NB4 (cell line): ENCODE measurements at regions not wholly inside any gene's neighbourhood (a gene's known extent, or its start where the extent isn't known, plus 50 kb on each side); places are given as distances from the start of the nearest gene placed in this dataset.
"Not testable (repeated sequence)": the region's sequence is repeated elsewhere in the genome, so short reads cannot be mapped to it uniquely, and the experiment has no call there.

ENCODE experiments used
- DNase-seq: peaks from one replicate; pipeline ENCODE4 v3.0.0; 2010; ENCODE audit warnings: low read depth
- H3K4me3 ChIP-seq: one replicate; pipeline ENCODE4 v1.5.1; 2011; ENCODE audit warnings: mild to moderate bottlenecking, low read depth, low read length, moderate library complexity
- MYC ChIP-seq: IDR thresholded peaks from 2 replicates; pipeline ENCODE4 v1.6.1; 2011; ENCODE audit warnings: low read depth, low read length
- POLR2A ChIP-seq: IDR thresholded peaks from 2 replicates; pipeline ENCODE4 v1.6.1; 2011; ENCODE audit warnings: mild to moderate bottlenecking; ENCODE audit not compliant: insufficient read length; ENCODE audit errors: extremely low read depth
- TF ChIP-seq, protein P1 (sequence below): IDR thresholded peaks from one replicate; pipeline ENCODE4 v1.5.1; 2012; ENCODE audit warnings: low read depth, low read length
- TF ChIP-seq, protein P2 (sequence below): IDR thresholded peaks from 2 replicates; pipeline ENCODE4 v1.6.1; 2011; ENCODE audit warnings: low read depth, low read length

DNA sequence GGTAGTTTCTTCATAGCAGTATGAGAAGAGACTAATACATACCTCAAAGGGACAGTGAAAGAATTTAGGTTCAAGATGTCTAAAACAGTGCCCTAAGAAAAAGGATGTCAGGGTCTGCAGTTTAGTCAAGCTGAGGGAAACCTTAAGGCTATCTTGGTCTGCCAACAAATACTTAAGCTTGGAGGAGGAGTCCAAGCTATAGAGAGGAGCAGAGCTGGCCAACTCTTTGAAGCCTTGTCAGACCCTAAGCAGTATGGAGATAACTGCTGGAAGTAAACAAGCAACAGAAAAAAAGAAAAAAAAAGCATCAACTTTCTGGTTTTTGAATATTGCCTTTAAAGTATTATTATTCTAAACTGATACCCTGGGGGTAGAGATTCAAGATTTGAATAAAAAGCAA, 1518.1 kb downstream of the GRIK2 start:
- no peak for DNase-seq
- TF ChIP-seq MYC (no peak), POLR2A (no peak)
- TF ChIP-seq, protein P1, sequence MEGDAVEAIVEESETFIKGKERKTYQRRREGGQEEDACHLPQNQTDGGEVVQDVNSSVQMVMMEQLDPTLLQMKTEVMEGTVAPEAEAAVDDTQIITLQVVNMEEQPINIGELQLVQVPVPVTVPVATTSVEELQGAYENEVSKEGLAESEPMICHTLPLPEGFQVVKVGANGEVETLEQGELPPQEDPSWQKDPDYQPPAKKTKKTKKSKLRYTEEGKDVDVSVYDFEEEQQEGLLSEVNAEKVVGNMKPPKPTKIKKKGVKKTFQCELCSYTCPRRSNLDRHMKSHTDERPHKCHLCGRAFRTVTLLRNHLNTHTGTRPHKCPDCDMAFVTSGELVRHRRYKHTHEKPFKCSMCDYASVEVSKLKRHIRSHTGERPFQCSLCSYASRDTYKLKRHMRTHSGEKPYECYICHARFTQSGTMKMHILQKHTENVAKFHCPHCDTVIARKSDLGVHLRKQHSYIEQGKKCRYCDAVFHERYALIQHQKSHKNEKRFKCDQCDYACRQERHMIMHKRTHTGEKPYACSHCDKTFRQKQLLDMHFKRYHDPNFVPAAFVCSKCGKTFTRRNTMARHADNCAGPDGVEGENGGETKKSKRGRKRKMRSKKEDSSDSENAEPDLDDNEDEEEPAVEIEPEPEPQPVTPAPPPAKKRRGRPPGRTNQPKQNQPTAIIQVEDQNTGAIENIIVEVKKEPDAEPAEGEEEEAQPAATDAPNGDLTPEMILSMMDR: no peak
- H3K4me3 ChIP-seq: no peak overlapping the region

DNA sequence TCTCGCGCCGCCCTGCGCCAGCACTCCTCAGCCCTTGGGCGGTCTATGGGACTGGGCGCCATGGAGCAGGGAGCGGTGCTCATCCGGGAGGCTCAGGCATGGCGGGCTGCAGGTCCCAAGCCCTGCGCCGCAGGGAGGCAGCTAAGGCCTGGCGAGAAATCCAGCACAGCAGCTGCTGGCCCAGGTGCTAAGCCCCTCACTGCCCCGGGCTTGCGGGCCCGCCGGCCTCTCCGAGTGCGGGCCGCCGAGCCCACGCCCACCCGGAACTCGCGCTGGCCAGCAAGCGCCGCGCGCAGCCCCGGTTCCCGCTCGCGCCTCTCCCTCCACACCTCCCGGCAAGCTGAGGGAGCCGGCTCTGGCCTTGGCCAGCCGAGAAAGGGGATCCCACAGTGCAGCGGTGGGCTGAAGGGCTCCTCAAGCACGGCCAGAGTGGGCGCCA, 1517.2 kb downstream of the GRIK2 start:
- H3K4me3 ChIP-seq, DNase-seq: not testable (repeated sequence)

DNA sequence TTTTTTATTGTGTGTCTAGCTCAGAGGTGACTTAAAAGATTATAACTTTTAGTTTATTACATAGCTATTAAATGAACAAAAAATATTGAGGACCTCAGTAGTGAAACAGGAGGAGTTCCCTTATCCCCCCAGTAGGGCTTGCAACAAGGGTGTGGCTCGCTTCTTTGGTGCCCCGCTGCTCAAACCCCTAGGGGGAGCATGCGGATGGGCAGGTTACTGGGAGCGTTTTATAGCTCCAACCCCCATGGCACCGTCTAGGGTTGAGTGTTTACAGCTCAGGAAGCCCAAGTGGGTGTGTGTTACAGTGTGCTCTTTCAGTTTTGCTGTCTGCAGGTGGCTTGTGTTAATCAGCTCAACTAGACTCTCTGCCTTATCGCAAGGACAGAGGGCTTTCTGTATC, 1513.7 kb downstream of the GRIK2 start:
- DNase-seq: peak; percentile 9
- TF ChIP-seq, protein P2, sequence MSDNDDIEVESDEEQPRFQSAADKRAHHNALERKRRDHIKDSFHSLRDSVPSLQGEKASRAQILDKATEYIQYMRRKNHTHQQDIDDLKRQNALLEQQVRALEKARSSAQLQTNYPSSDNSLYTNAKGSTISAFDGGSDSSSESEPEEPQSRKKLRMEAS: no peak
- TF ChIP-seq, protein P1: no peak
- no peak for TF ChIP-seq POLR2A
- no peak for TF ChIP-seq MYC
- H3K4me3 ChIP-seq: no peak overlapping the region

DNA sequence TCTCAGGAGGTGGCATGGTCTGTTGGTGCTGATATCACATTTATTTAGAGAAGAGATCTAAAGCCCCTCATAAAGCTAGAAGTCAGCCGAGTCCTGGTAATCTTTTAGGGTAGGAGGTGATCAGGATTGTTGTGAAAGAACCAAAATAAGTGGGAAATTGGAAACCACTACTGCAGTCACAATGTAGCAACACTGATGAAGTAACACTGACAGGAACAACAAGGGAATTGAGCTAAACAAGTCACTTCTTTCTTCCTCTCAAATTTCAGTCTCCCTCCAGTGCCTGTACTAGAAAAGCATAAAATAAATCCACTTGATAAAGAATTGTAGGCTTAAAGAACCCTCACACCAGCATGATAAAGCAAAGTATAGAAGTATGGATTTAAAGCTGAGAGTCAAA, 1509.0 kb downstream of the GRIK2 start:
- DNase-seq: no peak
- H3K4me3 ChIP-seq: no peak overlapping the region
- TF ChIP-seq POLR2A (no peak), MYC (no peak)
- TF ChIP-seq, protein P2: no peak
- TF ChIP-seq, protein P1: no peak

DNA sequence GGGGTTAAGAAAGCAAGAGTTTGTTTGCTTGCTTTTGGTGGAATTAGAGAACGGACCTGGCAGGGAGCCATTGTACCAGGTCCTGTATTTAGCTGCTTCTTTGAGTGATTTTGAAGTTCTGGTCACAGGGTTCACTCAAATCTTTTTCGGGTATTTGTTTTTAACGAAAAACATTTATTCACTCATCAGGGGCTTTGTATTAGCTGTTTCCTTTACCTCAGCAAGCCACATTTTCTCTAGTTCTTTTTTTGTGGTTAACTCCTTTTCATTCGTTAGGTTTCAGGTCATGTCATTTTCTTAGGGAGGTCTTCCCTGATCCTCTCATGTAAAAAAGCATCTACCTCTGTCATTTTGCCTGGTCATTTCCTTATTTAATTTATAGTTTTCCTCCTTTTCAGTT, 1502.2 kb downstream of the GRIK2 start:
- TF ChIP-seq, protein P1: no peak
- no peak for TF ChIP-seq MYC
- TF ChIP-seq, protein P2: no peak
- no peak for TF ChIP-seq POLR2A
- no peak for DNase-seq
- H3K4me3 ChIP-seq: no peak overlapping the region

DNA sequence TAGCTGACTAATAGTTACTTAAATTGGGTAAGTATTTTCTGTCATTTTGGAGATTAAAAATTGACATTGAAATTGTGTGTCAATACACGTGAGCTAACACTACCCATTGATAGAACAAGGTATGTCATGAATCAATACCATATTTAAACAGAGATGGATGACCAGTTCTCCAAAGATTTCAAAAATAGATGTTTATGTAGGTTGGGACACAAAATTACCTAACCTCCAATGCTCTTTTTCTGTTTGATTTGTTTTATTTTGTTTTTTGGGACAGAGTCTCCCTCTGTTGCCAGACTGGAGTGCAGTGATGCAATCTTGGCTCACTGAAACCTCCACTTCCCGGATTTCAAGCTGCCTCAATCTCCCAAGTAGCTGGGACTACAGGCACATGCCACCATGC, 1491.7 kb downstream of the GRIK2 start:
- no peak for TF ChIP-seq POLR2A
- TF ChIP-seq, protein P2: no peak
- TF ChIP-seq, protein P1: no peak
- no peak for TF ChIP-seq MYC
- H3K4me3 ChIP-seq: no peak overlapping the region
- no peak for DNase-seq
